ENCODE measurements at regions not wholly inside any gene's neighbourhood (a gene's known extent, or its start where the extent isn't known, plus 50 kb on each side); places are given as distances from the start of the nearest gene placed in this dataset.

GRCh38 chr11:113634940-113635575 lies 71.0 kb downstream of the TMPRSS5 start (continued):
- TF ChIP-seq NFE2L1 (tag; IDR thresholded peaks at IDR 0.05; ENCODE audit: borderline replicate concordance, low read depth) (no peak), KLF13 (tag; IDR thresholded peaks at IDR 0.05; ENCODE audit: borderline replicate concordance, low read depth) (no peak), MGA (IDR thresholded peaks at IDR 0.05) (no peak), U2AF1 (optimal IDR thresholded peaks at IDR 0.05; ENCODE audit: low read depth, low read length) (no peak), ZNF75A (CRISPR knock-in tag; IDR thresholded peaks at IDR 0.05) (no peak), ZNF133 (CRISPR knock-in tag; IDR thresholded peaks at IDR 0.05) (no peak), NFE2 (IDR thresholded peaks at IDR 0.05; ENCODE audit: low read depth) (peak; percentile 91), ELF1 (tag; IDR thresholded peaks at IDR 0.05) (no peak), GATAD2B (IDR thresholded peaks at IDR 0.05; ENCODE audit: borderline replicate concordance) (peak; percentile 37; the same call in 1 of the 2 replicates), KDM2B (CRISPR knock-in tag; IDR thresholded peaks at IDR 0.05) (no peak), ZNF408 (CRISPR knock-in tag; IDR thresholded peaks at IDR 0.05; ENCODE audit: low read depth) (no peak), POLR2G (IDR thresholded peaks at IDR 0.05; ENCODE audit: low read depth, low read length) (no peak), MTA3 (IDR thresholded peaks at IDR 0.05; ENCODE audit: borderline replicate concordance) (peak; percentile 57), BRCA1 (IDR thresholded peaks at IDR 0.05) (no peak), BRCA1 (CRISPR knock-in tag; IDR thresholded peaks at IDR 0.05) (no peak), ELK1 (CRISPR knock-in tag; IDR thresholded peaks at IDR 0.05) (no peak), C11orf30 (IDR thresholded peaks at IDR 0.05; ENCODE audit: low read depth) (peak; percentile 93), SMARCA5 (IDR thresholded peaks at IDR 0.05) (no peak), RB1 (IDR thresholded peaks at IDR 0.05; ENCODE audit: low read depth) (no peak)

Measured in K562 (cell line).